ENCODE measurements at regions not wholly inside any gene's neighbourhood (a gene's known extent, or its start where the extent isn't known, plus 50 kb on each side); places are given as distances from the start of the nearest gene placed in this dataset.
"Not testable (repeated sequence)": the region's sequence is repeated elsewhere in the genome, so short reads cannot be mapped to it uniquely, and the experiment has no call there.

DNA sequence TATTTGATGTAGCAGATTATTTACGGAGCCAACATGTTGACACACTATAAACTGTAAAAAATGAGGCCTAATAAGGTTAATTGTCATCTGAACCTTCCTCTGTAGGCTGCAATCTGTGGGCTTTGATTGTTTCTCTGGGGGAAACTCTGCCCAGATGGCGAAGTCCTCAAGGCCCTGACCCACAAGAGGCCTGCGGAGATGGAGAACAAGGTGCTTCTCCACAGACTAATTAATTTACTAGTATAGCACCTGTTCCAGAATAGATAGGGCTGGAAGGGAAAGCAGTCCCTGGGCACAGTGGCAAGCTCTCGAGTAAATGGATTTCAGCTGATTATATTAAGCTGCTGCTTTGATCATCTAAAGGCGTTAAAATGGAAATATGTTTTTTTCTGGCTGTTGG lies 338.8 kb upstream of the DNAJC19 start:
- no peak for DNase-seq

DNA sequence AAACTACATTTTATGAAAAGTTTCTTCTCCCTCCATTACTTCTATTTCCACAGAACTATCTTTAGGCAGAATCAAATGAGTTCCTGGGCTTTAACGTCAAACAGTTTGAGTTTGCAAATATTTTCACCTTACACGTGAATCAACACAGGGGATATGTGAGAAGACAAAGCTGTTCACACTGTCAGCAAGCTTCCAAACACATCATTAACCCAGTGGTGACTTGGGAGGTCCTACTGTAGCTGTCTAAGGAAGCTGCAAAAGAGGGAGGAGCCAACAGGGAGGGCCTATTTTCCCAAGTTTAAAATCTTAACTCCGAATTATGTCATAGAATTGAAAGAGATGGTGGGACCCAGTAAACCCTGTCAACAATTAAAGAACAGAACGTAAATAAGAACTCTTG lies 337.8 kb upstream of the DNAJC19 start:
- no peak for DNase-seq

DNA sequence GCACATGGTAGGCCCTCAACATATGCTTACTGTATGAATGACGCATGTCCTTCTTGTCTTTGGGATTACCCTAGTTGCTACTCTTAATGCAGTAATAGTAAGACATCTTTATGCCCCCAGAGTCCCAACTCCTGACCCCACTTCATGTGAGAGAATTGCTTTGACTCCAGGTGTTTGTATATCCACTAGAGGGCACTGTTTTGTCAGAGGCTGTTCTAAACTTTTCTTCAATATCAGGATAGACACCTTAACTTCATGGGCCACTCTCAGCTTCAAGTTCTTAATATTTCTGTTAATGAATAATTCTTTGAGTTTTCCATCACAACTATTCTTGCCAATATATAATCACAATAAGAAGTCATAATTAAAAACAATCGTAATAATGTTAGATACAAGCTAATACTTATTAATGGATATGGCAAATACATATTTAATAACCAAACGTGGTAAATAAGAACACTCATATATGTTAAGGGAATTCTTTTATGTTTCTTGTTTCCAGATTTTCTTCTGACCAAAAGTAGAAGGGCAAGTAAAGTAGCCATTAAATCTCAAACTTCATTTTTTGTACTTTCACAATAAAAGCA lies 337.2 kb upstream of the DNAJC19 start:
- peak in 1 of 2 donors; percentile 1 for DNase-seq

DNA sequence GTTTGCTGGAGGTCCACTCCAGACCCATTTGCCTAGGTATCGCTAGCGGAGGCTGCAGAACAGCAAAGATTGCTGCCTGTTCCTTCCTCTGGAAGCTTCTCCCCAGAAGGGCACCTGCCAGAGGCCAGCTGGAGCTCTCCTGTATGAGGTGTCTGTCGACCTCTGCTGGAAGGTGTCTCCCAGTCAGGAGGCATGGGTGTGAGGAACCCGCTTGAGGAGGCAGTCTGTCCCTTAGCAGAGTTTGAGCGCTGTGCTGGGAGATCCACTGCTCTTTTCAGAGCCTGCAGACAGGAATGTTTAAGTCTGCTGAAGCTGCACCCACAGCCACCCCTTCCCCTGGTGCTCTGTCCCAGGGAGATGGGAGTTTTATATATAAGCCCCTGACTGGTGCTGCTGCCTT lies 335.0 kb upstream of the DNAJC19 start:
- DNase-seq = not testable (repeated sequence)

DNA sequence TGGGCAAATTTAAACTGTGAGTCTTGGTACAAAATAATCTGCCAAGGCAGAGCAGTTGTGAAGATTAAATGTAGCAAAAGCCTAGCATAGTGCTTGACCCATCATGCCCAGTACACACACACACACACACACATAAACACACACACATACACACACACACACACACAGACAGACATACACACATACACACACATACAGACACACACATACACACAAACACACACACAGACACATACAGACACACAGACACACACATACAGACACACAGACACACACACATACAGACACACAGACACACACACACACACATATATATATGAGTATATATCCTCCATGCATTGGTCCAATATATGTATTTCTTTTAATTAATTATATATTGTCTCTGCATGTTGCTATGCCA lies 328.8 kb upstream of the DNAJC19 start:
- no peak for DNase-seq

DNA sequence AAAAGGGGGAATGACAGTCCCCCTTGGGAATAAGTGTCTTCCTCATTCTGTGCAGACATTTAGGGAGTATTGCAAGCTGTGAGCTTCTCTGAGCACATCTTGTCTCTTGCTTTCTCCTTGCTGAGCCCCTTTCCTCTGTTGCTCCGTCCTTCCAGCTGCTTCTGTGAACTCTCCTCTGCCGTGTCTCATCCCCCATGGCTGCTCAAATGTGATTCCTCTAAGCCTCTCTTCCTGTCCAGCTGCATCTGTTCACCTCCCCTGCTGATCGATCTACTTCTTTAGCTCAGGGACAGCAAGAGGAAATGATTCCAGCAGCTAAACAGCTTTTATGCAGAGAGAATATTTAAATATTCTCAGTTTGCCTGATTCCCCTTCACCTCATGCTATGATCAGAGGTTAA lies 328.0 kb upstream of the DNAJC19 start:
- no peak for DNase-seq

DNA sequence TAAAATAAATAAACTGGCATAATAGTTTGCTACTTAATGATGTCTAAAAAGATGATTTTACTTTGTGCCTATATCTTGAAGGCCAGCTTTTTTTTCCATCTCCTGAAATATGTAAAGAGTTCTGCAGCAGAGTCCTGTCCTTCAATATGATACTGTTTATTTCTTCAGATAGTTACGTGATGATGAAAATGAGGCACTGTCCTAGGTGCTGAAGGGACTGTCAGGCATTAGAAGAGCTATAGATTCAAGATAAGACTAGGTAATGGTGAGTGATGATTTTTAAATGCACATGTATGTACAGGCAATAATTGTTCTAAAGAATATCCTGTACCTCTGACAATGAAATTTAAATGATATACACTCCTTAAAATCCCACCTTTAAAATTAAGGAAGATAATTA lies 326.9 kb upstream of the DNAJC19 start:
- no peak for DNase-seq

DNA sequence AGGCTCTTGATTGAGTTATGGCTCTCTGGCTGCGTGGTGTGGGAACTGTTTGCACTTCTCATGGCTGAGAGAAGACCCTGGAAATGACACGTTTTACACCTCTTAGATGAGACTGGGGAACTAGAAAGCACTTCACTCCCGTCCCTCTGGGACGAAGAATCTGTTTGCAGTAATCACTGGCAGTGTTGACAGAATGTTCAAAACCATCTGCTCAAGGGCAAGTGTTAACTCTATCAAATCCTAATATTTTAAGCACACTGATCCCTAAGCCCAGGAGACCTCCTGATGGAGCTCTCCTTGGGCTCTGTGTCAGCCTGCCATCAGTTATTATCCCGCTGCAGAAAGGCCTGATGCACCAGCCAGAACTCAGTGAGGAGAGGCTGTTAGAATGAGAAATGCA lies 323.8 kb upstream of the DNAJC19 start:
- no peak for DNase-seq

DNA sequence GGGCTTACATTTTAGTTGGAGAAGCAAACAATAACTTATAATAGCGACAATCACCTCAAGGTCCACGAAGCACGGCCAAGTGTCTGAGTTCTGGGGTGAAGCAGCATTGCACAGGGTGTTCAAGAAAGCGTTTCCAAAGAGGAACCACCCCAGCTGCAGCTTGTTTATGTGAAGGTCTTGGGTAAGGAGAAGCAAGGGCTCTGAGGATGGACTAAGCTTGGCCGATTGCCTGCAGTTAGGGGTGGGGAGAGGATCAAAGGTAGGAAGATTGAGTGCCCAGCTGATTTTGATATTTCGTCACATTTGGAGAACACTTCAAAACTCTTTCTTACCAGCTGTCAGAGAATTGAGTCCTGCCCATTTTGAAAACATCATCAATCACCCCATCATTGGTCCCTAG lies 321.6 kb upstream of the DNAJC19 start:
- DNase-seq = no peak

DNA sequence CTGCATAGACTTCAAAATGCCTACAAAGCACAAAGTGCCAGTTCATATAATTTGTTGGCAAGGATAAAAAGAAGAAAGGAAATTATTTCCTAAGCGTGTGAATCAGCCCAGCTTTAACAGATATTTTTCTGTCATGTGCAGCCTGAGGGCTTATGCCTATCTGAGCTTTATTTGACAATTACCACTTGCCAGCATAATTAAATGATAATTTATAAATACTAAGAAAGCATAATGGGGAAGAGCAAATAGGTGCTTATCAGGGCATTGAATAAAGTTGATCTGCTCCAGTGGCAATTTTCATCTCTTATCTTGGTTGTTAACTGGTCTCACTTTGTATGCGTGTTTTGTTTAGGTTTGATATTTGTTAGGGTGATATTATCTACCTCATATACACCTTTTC lies 313.4 kb upstream of the DNAJC19 start:
- no peak for DNase-seq

DNA sequence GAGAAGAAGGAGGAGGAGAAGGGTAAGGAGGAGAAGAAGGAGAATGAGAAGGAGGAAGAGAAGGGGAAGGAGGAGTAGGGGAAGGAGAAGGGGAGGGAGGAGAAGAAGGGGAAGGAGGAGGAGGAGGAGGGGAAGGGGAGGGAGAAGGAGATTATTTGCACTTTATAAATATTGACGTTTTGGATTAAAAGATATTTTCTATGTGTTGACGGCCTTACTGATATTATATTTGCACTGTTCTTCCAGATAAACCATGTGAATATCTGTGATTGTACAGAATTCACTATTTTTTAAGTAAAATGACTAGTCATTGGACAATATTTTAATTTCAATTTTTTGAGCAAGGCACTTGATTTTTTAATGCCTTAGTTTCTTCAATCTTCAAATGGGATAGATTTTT lies 310.5 kb upstream of the DNAJC19 start:
- no peak for DNase-seq

DNA sequence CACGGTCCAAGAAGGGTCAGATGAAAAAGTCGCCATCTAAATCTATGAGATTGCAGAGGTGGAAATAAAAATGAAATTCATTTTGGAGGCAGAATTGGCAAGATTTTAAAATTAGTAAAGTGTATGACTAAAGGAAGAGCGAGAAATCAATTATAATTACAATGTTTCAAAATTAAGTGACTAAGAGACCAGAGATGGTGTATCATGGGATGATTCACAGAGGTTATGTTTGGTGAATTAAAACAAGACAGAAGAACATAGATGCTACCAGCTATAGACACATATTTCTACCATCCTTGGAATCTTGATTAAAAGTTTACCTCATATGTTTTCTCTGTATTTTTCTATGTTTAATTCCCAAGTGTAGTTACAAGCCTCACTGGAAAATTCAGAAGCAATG lies 308.9 kb upstream of the DNAJC19 start:
- DNase-seq = no peak

DNA sequence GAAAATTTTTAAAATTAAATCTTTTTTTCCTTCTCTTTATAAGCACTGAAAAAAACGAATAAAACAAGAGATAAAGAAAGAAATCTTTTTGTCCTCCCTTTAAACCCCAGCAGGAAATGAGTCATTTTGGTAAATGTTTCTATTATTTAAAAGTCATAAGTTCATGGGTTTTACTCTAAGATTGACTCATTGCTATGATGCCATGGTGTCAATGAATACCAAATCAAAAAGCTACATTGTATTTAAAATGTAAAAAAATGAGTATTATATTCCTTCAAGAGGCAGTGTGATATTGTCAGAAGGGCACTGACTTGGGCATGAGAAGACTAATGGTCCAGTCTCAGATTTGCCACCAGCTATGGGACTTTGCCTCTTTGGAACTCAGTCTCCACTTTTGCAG lies 303.4 kb upstream of the DNAJC19 start:
- no peak for DNase-seq

DNA sequence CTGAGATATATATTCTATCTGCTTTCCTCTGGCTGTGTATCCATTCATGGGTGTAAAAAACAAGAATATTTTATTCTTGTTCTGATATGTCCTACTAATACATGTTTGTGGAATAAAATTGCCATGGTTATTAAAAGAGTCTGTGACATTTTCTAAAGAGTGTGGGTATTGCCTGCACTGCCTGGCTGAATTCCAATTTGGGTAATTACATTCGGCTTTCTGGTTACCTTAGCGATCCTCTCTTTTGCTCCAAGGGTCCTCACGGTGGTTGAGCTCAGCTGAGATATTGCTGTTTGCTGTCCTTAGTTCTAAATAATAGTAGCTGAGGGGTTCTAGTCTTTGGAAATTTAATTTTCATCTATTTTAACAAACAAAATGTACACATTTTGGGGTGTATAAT lies 301.4 kb upstream of the DNAJC19 start:
- DNase-seq = no peak

DNA sequence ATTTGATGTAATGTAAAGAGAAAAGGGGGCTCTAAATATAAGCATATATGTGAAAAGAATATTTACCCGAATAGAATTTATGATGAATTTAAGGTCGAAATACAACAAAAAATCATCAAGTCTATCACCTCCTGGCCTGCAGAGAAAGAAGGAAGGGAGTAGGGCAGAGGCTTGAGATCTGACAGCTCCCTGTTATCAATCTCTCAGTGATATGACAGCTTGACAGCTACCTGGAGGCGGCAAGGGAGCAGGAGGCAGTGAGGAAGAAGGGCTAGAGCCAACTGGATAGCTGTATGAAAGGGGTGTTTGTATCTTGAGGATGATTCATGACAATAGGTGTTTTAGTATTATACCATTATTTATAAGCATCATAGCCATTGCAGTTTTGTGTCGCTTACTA lies 299.8 kb upstream of the DNAJC19 start:
- no peak for DNase-seq

DNA sequence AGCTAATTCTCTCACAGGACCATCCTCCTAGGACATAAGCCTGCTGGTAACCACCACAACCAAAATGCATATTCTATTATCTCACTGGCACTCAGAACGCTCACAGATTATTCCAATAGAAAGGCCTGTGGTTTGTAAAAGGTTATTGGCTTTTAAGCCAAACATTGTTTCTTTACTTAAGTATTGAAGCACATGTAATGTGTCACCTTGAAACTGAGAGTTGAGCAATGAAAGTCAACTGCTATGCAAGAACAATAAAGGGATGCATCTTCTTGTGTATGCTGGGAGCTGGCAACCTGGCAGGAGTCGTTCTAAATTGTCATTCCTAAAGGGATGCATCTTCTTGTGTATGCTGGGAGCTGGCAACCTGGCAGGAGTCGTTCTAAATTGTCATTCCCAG lies 298.6 kb upstream of the DNAJC19 start:
- DNase-seq = no peak

DNA sequence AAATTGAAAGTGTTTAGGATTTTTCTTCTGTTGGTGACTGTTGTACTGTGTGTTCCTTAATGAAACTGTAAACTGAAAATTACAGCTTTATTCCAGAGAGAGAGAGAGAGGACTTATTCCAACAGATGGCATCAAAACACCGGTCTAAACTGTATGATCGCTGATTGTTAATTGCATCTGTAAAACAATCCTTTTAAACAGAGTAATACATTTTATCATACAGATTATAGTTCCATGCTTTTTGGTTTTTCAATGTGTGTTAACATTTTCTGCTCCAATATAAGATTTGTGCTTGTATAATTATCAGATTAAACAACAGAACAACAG lies 289.7 kb upstream of the DNAJC19 start:
- no peak for DNase-seq

DNA sequence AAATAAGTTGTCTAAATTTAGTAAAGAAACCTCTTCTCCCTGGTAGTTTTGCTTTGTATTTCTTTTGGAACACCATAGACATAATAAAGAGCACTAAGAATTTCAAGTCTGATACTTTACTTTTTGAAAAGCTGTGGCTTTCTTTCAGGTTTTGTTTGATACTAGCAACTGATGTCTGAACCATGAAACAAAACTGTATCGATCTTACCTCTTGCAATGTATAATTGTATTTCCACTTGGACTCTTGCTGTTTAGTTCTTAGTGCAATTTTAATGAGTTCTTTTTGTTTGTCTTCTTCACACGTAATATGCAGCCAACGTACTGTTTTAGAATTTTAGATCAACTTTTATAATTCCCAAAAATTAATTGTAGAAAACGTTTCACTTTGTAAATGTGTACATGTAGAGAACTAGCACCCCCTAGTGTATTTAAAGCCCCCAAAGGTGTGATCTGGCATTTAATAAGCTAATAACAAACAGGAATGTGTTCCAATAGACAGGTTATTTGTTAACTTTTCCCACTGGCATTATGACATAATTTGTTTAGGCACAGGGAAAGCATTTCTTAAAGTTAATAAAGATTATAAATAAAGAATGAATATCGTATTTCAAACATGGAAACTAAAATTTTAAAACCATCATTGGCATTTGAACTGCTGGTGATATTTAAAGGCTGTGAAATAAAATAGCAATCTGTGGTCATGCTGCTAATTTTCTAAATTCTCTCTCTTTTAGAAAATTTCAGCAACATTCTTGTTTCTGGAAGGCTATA lies 289.1 kb upstream of the DNAJC19 start:
- DNase-seq = peak in 1 of 2 donors; percentile 5

DNA sequence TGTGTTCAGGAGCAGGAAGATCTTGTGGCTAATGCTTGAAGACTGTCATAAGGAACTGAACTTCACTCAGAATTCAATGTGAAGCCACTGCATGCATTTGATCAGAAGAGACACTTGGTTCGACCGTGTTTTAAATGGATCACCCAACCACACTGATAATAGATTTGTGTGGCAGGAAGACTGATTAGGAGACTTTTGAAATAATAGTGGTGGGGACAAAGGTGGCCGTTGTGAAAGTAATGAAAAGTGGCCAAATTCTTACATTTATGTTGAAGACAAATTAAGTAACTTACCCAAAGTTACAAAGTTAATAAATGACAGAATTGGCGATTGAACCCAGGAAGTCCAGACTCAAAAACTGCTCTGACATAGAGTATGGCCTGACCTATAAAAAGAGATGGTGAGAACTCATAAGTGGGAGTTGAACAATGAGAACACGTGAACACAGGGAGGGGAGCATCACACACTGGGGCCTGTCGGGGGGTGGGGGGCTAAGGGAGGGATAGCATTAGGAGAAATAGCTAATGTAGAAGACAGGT lies 286.9 kb upstream of the DNAJC19 start:
- DNase-seq = no peak

DNA sequence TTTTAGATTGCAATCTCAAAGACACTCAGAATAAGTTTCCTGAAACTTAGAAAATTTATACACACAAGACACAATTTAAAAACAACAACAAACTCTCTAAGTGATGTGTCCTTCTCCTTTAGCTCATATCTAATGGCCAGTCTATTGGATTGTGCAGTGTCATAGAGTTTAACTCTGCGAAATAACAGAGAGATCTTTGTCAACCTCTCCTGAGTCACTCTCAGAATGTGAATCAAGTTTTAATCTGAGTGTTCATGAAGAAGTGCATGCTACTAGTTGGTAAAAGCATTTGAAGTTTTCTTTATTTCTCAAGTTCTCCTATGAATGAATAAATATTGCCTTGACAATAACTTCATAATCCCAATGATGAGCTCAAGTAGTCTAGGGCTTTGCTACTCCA lies 284.5 kb upstream of the DNAJC19 start:
- no peak for DNase-seq

DNA sequence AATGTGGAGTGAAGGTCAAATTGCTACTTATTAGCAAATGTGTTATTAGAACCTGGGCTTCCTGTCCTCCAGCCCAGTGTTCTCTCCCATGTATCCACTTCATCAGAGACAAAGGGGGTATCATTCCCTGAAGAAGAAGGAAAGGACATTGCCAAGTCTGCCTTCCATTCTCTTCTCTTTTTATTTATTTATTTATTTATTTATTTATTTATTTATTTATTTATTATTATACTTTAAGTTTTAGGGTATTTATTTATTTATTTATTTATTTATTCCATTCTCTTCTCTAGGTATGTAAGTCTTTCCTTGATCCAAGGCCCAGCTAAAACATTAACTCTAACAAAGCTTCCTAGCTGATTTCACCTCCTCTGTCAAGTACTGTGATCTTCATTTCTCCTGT lies 277.8 kb upstream of the DNAJC19 start:
- no peak for DNase-seq

DNA sequence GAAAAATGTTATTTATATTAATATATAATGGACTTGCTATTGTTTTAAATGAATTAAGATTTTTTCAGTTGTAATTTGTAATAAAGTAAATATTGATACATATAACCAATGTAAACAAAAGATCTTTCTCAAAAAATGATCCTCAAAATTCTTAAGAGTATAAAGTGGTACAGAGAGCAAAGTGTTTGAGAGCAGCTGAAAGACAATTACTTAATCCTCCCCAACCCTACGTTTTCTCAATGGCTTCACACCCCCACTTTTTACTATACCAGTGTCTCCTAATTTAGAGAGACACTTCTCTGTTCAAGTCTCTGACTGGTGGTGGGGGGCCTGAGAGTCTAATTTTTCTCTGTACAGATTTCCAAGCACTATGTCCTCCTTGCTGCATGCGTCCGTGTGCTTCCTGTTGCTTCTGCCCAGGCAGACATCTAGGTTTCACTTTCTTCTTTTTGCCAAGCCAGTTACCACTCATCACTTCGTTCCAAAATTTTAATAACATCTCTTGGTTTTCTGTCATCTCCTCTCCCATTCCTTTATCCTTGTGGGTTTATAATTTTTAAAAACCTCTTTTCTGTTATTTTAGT lies 276.3 kb upstream of the DNAJC19 start:
- no peak for DNase-seq

DNA sequence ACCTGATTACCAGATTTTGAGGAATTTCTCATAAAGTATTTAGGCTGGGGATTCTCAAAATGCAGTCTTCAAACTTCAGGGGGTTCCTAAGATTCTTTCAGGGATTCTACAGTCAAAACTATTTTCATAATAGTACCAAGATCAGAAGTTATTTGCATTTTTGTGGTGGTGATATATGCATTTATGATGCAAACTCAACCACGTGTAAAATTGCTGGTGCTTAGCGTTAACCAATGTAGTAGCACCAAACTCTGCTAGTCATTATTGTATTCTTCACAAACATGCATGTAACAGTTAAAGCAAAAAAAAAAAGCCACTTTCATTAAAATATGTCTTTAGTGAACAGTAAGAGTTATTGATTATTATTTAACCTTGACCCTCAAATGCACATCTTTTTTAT lies 274.9 kb upstream of the DNAJC19 start:
- DNase-seq = no peak

DNA sequence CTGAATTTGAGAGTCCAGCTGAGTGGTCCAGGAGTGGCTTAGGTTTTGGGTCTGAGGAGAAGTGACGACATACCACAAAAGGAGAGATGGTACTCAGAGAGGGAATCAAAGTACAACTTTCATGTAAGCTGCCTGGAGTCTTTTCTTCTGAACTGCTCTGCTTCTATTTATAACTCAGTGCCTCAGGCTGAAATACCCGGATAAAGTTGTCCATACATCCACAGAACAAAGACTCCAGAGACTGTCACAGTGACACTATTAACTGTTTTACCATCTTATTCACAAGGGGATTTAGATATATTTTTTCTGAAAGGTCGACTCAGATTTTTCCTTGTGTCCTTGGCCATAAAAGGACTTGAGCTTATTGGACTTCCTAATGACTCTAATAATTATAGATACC lies 264.3 kb upstream of the DNAJC19 start:
- DNase-seq = no peak

DNA sequence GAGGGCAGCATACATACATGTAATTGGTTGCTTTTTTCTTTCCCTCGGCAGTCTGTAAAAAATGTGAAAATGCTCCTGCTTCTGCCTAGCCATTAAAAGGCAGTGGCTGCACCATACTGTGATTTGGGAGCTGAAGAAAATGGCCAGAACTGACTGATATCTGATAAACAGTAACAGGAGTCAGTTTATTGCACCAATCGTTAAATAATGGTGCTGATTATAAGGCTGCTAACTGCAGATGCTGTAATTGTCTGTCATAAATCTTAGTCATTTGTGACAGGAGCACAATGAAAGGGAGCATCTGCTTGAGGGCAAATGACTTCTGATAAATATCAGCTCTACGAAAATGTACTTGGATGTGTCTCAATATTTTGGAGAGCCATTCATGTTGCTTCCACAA lies 263.1 kb upstream of the DNAJC19 start:
- no peak for DNase-seq
